Anterior cingulate cortex (tissue), 58 donors: ENCODE measurements at regions not wholly inside any gene's neighbourhood (a gene's known extent, or its start where the extent isn't known, plus 50 kb on each side); places are given as distances from the start of the nearest gene placed in this dataset.
"Not testable (repeated sequence)": the region's sequence is repeated elsewhere in the genome, so short reads cannot be mapped to it uniquely, and the experiment has no call there.

Experiments
- DNase-seq, 58 donors: peaks; one replicate each; lab custom pipeline; 2025; lab: John Stamatoyannopoulos, UW

GRCh38 chr10:94217411-94217810 is 145.3 kb downstream of the NOC3L start:
- DNase-seq = no peak

GRCh38 chr10:94218493-94219183 is 144.1 kb downstream of the NOC3L start:
- no peak for DNase-seq

- DNase-seq = no peak
Measured at GRCh38 chr10:94219829-94220228, 142.9 kb downstream of the NOC3L start.

- no peak for DNase-seq
Measured at GRCh38 chr10:94220717-94221116, 142.0 kb downstream of the NOC3L start.

GRCh38 chr10:94223702-94224370 is 138.9 kb downstream of the NOC3L start:
- no peak for DNase-seq

- no peak for DNase-seq
Measured at GRCh38 chr10:94224656-94225055, 138.1 kb downstream of the NOC3L start.

- DNase-seq = no peak
Measured at GRCh38 chr10:94225589-94225988, 137.2 kb downstream of the NOC3L start.

- no peak for DNase-seq
Measured at GRCh38 chr10:94230134-94230785, 132.5 kb downstream of the NOC3L start.

- DNase-seq = no peak
Measured at GRCh38 chr10:94232711-94233383, 129.9 kb downstream of the NOC3L start.

GRCh38 chr10:94235461-94235860 is 127.3 kb downstream of the NOC3L start:
- no peak for DNase-seq

- DNase-seq = no peak
Measured at GRCh38 chr10:94238006-94238617, 124.6 kb downstream of the NOC3L start.

GRCh38 chr10:94239696-94240095 is 123.0 kb downstream of the NOC3L start:
- DNase-seq = no peak

- DNase-seq = no peak
Measured at GRCh38 chr10:94240491-94240890, 122.2 kb downstream of the NOC3L start.

- no peak for DNase-seq
Measured at GRCh38 chr10:94240901-94241300, 121.8 kb downstream of the NOC3L start.

GRCh38 chr10:94251098-94251497 is 111.6 kb downstream of the NOC3L start:
- DNase-seq = no peak

- DNase-seq = no peak
Measured at GRCh38 chr10:94251568-94251967, 111.2 kb downstream of the NOC3L start.

- not testable (repeated sequence) for DNase-seq
Measured at GRCh38 chr10:94257407-94257806, 105.3 kb downstream of the NOC3L start.

GRCh38 chr10:94260455-94260854 is 102.3 kb downstream of the NOC3L start:
- no peak for DNase-seq

GRCh38 chr10:94264085-94264484 is 98.7 kb downstream of the NOC3L start:
- DNase-seq = no peak

GRCh38 chr10:94266091-94266490 is 96.6 kb downstream of the NOC3L start:
- DNase-seq = no peak

GRCh38 chr10:94268652-94269051 is 94.1 kb downstream of the NOC3L start:
- no peak for DNase-seq
